GM19193 (cell line): ENCODE measurements at regions not wholly inside any gene's neighbourhood (a gene's known extent, or its start where the extent isn't known, plus 50 kb on each side); places are given as distances from the start of the nearest gene placed in this dataset.

ENCODE experiments used
- POLR2A ChIP-seq: IDR thresholded peaks from 4 replicates; pipeline ENCODE4 v1.6.1; 2011; ENCODE audit not compliant: insufficient read depth, insufficient read length; ENCODE audit errors: extremely low read depth

DNA sequence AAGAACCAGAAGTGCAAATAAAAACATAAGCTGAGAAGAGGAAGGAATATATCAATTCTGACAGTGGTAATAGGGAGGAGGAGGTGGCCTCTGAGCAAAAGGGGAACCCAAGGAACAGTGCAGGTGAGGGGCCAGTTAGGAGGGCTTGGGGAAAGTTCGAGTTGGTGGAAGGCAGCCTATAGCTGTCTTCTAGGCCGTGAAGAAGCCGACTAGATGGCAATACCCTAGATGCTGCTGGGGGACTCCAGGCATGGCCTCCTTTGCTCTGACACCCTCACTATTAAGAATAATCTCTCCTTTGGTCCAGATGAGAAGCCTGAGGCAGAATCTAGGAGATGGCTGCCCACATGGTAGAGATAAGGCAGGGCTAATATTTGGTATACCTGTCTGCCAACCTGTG, 351.1 kb upstream of the PLXNA2 start:
- no peak for TF ChIP-seq POLR2A

- no peak for TF ChIP-seq POLR2A
These were observed 351.6 kb upstream of the PLXNA2 start for GRCh38 chr1:208595745-208596144.

- TF ChIP-seq POLR2A = no peak
These were observed 353.4 kb upstream of the PLXNA2 start for GRCh38 chr1:208597571-208597970.

DNA sequence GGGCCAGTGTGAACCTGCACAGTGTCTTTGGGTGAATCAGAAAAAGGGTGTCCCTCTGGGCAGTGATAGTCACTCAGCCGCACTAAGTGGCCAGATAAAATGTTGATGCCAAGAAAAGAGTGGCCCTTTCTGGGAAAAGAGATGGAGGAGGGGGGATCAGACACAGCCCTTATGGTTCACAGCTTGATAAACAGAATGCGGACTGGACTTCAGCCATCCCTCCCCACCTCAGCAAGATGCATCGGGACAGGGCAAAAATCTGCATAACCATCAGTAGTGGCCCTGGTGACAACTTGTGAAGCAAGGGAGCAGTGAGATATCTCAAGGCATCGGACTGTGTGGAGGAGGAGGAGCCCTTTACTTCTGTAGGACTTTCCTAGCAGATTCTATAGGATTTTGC, 353.8 kb upstream of the PLXNA2 start:
- no peak for TF ChIP-seq POLR2A

DNA sequence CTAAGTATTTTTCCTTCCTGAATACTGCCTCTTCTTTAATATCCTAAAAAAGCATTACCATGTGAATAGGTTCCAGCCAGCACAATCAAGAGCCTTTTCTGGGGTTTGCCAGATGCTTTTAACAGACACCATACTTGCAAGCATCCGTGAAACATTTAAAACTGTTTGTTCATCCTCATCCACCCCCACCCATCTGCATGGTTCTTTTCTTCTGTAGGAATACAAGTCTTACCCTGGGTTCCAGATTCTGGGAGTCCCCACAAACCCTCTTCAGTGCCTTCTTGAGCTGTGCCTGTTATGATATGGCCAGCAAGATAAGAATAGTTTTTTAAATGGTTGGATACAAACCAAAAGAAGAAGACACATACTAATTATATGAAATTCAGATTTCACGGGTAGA, 354.9 kb upstream of the PLXNA2 start:
- TF ChIP-seq POLR2A = no peak

GRCh38 chr1:208600456-208601190, 356.4 kb upstream of the PLXNA2 start:
- no peak for TF ChIP-seq POLR2A

- no peak for TF ChIP-seq POLR2A
These were observed 357.4 kb upstream of the PLXNA2 start for GRCh38 chr1:208601561-208601960.

GRCh38 chr1:208603721-208604120, 359.5 kb upstream of the PLXNA2 start:
- no peak for TF ChIP-seq POLR2A

- TF ChIP-seq POLR2A = no peak
These were observed 360.1 kb upstream of the PLXNA2 start for GRCh38 chr1:208604295-208604694.

DNA sequence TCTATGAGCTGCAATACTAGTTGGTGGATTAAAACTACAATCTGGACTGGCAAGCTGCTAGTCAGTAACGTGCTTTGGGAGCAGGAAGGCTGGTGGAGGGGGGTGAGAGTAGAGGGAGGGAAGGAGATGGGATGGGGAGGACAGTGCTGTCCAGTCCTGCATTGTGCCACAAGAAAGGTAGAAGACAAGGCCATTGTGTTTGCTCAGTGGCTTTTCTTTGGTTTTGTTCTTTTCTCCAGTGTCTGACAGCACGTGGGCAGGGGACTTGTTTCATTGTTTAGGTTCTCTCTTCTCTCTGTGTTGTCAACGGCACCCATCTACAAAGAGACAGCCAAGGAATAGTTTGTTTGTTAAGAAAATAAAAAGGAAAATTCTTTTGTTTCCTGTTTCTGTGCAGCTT, 362.8 kb upstream of the PLXNA2 start:
- TF ChIP-seq POLR2A = no peak

DNA sequence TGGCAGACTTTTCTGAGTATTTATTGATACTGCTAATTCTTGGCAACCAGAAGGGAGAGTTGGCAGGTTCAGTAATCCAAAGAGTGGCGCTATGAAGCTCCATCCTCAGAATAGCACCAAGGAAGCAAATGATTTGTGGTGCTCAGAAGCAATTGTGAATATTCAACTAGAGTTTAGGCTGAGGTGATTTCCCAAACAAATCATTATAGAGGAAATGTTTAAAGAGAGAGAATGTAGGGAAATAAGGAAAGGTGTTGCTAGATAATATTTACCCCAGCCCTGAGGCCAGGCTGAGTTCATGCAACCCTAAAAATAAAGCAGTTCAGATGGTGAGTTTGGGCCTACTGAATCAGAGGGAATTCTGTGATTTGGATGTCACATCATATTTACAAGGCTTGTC, 363.4 kb upstream of the PLXNA2 start:
- TF ChIP-seq POLR2A = no peak

DNA sequence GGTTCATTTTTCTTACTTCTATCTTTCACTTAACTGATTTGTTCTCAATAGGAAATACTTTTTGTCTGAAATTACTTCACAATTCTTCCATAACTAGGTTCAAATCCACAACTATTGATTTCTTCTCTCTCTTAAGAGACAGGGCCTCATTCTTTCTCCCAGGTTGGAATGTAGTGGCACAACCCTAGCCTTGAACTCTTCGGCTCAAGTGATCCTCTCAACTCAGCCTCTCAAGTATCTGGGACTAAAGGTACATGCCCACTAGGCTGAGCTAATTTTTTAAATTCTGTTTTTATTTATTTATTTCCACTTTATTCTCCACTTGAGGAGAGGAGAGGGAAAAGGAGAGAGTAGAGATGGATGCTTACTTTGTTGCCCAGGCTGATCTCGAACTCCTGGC, 370.4 kb upstream of the PLXNA2 start:
- no peak for TF ChIP-seq POLR2A

GRCh38 chr1:208615371-208615770, 371.2 kb upstream of the PLXNA2 start:
- TF ChIP-seq POLR2A = no peak

DNA sequence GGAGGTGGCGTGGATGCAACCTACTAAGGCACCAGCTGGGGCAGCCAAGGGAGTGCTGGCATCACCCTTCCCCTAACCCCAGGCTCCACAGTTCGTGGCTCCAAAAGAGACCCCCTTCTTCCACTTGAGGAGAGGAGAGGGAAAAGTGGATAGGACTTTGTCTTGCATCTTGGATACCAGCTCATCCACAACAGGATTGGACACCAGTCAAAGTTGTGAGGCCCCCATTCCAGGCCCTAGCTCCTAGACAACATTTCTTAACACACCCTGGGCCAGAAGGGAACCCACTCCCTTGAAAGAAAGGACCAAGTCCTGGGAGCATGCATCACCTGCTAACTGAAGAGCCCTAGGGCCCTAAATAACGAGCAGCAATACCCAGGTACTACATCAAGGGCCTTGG, 372.6 kb upstream of the PLXNA2 start:
- no peak for TF ChIP-seq POLR2A

DNA sequence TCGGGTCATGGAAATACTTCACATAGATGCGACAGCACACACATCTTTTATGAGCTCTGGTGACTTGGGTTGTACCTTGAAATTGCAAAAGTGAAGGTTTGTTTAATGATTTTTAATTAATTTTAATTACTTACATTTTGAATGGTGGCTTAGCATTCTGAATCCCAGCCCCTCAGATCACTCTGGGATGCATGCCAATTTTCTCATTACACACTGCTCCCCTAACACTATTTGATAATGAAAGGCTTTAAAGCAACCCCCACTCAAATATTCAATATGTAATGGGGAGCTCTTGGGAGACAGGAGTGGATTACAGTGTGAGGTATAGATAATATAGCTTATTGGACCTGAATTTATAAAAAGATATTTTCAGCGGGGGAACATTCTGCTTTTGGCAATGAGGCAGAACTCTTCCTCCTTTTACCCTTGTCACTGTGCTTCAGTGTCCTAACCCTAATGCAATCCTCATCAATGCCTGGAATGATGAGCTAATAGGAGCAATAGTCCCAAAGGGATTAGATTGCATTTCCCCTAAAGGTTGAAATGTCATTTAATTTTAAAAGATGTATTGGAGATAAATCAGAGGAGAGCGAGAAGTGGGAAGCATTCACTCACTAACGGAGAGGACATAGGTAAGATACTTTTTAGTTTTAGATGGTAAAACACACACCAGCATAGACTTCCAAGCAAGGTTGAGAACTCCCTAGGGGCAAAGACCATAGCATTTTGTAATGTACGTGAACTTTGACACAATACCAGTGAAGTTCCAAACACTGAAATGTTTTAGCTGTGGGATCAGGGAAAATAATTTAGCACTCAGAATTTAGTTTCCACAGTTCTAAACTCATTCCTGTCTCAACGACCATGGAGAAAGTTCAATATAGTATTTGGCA, 384.1 kb upstream of the PLXNA2 start:
- no peak for TF ChIP-seq POLR2A

DNA sequence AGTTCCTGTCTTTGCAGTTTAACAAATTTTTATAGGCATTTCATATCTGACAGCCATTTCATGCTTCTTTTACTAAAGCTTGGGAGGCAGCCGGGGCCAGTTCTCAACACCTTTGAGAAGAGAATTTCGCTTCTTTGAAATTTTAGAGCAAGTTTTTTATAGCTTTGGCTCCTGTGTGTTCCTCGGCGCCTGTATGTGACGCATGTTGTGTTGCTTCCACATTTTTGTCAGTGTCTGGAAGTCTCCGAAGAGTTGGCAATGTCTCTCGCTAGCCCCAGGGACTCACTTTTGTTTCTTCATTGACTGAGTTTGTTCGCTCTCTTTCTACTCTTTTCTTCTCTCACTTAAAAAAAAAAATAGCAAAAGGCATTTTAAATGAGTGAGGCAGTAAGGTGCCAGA, 386.9 kb upstream of the PLXNA2 start:
- TF ChIP-seq POLR2A = no peak
